NCI-H69 (cell line): ENCODE measurements at regions not wholly inside any gene's neighbourhood (a gene's known extent, or its start where the extent isn't known, plus 50 kb on each side); places are given as distances from the start of the nearest gene placed in this dataset.
A peak's percentile ranks its signal among the peaks of the same experiment; 100 is the strongest.

ENCODE experiments used
- DNase-seq: peaks from one replicate; lab custom pipeline; 2025; lab: John Stamatoyannopoulos, UW

GRCh38 chr2:107380912-107381311, 445.8 kb upstream of the RGPD4 start:
- no peak for DNase-seq

GRCh38 chr2:107383691-107384090, 443.0 kb upstream of the RGPD4 start:
- DNase-seq, result no peak

GRCh38 chr2:107384422-107384821, 442.3 kb upstream of the RGPD4 start:
- no peak for DNase-seq

- DNase-seq, result no peak
Observed at GRCh38 chr2:107385921-107386320, 440.8 kb upstream of the RGPD4 start.

DNA sequence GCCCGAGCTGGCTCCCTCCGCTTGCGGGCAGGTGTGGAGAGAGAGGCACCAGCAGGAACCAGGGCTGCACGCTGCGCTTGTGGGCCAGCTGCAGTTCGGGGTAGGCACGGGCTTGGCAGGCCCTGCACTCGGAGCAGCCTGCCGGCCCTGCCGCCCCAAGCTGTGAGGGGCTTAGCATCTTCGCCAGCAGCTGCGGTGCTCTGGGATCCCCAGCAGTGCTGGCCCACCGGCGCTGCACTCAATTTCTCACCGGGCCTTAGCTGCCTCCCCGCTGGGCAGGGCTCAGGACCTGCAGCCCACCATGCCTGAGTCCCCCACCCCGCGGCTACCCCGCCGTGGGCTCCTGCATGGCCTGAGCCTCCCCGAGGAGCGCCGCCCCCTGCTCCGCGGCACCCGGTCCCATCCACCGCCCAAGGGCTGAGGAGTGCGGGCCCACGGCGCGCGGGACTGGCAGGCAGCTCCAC, 434.4 kb upstream of the RGPD4 start:
- no peak for DNase-seq

DNA sequence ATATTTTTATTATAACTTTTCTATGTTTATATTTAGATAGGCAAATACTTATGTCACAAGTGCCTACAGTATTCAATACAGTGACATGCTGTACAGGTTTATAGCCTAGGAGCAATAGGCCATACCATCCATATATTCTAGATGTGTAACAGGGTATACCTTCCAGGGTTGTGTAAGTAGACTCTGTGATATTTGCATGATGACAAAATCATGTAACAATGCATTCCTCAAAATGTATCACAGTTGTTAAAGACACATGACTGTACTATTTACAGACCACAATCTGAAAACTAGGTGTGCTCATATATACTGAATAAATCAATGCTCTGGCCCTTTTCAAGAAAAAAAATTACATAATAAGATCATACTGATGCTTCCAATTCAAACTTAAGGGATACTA, 433.2 kb upstream of the RGPD4 start:
- no peak for DNase-seq

- DNase-seq, result no peak
Observed at GRCh38 chr2:107398683-107399082, 428.0 kb upstream of the RGPD4 start.

DNA sequence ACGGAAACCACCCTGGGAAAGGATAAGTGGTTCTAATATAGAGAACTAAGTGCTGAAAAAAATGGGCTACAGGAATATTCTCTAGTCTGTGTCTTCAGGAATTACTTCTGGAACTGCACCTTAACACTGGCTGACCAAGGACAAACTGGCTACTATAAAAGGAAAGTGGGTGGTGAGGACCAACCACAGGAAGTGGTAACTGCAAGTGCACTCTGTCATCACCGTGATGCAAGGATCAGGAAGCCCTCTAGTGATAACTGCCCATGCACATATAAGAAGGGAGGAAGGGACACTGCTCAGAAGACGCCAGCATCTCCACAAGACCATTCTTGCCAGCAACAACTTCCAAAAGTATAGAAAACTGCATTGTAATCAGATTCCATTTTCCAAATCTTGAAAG, 424.4 kb upstream of the RGPD4 start:
- no peak for DNase-seq

GRCh38 chr2:107405261-107405660, 421.4 kb upstream of the RGPD4 start:
- DNase-seq, result no peak

DNA sequence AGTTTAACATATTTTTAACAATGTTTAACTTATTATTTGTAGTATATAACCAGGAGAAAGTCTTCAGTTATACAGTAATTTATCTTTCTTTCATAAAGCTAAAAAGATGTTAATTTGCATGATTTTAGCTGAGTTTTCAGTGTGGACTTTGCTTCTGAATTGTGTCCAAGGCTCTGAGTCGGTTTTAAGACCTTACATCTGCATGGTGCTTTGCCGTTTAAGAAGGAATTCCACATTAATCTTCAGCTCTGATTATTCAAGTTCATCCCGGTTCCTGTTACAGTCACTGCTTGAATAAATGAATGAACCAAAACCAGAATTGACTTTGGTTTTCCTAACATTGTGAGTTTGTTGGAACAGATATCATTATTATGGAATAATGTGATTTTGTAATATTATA, 419.7 kb upstream of the RGPD4 start:
- DNase-seq, result no peak

DNA sequence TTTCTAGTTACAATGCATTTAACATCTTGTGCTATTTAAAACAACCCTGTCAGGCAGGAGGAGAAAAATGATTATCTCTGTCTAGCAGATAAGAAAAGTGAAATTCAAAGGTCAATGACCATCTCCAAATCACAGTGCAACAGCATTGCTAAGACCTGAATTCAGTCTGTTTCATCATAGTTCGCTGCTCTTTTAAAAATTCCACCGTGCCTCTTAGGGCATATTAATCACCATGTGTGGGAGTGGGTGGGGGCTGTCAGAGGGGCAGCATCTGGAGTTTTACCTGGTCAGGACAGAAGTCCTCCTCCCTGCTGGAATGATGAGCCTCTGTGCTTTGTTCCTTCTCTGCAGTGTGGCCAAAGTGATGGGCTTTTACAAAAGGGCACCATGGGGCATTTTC, 418.7 kb upstream of the RGPD4 start:
- no peak for DNase-seq

- peak; percentile 75 for DNase-seq
Observed at GRCh38 chr2:107411267-107411666, 415.4 kb upstream of the RGPD4 start.

DNA sequence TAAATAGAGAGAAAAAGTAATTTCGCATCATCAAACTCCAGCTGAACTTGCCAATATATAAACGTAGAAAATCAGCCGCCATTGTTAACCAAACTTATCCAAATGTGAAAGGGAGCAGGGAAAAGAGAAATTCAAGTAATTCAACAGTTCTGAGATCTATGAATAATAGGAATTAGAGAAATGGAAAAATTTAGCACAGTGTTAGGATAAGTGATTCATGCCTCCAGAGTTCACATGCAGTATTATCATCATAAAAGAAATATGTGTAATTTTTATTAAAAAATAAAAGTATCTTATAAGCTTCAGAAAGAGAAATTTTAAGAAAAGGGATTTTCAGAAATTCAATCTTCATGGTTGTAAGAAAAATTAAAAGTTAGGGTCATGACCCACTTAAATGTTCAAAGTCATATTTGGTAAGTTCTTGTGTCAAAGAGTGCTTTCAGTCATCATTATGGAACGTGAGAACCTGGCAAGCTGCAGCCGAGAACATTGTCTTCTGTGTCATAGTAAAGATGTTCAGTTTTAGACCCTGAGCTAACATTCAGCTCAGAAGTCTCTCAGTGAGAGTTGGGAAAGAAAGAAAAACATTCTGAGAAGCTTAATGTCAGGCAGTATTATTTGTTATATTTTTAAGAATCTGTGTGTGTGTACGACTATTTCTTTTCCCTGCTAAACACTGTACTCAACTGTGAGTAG, 414.3 kb upstream of the RGPD4 start:
- no peak for DNase-seq

DNA sequence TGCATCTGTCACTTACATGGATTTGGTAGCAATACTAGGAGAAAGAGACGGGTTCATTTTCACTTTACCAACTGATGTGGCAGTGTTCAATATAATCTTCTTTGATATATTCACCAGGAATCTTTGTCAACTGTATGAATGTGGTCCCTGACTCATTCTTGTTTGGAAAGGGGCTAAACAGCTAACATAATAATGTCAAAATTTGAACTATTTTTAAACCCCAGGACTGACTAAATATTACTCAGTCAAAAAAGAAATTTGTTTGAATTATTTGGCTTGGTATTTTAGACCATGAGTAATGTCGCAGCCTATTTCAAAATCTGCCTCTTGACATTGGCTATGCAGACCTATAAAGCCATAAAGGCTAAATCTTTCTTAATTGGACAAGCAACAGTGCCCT, 413.7 kb upstream of the RGPD4 start:
- no peak for DNase-seq

DNA sequence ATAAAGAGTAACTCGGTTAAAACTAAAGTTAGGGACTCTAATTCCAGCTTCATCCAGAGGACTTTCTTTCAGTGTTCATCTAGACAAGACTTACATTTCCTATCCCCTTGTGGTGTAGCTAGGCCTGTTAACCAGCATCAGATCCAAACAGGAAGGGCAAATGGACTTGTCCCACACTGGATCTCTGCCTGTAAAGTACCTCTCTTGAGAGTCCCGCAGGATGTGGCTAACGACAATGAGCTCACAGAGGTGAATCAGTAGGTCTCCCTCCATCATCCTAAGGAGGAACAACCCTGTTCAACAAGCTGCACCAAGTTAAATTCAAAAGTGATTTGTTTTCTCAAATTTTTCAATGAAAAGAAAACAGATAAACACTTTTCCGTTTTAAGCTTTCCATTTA, 412.3 kb upstream of the RGPD4 start:
- DNase-seq, result no peak

- no peak for DNase-seq
Observed at GRCh38 chr2:107418708-107419107, 408.0 kb upstream of the RGPD4 start.

DNA sequence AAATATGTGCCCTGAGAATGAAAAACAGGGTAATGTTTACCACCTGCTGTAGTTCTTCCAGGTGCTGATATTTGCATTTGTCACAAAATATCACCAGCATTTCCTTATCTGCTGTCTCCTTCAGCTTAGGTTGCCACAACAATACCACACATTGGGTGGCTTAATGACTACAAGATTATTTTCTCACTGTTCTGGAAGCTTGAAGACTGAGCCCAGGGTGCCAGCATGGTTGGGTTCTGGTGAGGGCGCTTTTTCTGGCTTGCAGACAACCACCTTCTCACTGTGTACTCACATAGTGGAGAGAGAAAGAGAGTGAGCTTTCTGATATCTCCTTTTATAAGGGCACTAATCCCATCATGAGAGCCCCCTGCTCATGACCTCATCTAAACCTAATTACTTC, 407.5 kb upstream of the RGPD4 start:
- DNase-seq, result no peak

DNA sequence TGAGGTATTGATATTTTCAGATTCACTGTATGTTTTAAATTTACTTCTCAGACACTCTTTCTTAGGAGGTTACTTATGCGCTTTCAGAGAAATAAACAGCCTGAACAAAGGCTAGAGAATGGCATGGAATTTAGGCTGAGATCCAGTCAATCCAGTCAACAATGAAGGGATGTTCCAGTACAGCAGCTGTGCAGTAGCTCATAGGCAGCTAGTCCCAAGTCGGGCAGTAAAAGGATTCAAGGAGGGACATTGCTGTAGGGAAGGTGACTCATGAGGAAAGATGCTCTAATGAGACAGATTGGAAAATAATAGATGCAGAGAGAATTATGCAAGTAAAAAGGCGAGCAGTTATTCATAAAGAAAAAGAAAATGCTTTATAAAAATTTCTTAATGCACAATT, 397.9 kb upstream of the RGPD4 start:
- no peak for DNase-seq

DNA sequence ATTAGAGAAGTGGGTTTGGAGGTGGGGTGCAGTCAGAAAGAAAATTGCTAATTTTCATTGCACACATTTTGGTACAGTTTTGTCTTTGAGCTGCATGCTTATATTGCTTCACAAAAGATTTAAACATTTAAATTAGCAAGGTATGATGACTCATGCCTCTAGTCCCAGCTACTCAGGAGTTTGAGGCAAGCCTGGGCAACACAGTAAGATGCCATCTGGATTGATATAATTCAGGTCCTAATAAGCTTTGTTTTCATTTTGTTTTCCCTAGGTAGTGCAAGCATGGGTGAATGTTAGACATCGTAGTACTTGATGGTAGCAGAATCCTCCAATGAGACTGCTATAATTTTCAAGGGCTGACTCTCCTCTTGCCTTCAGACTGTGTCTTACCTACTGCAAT, 396.7 kb upstream of the RGPD4 start:
- no peak for DNase-seq

DNA sequence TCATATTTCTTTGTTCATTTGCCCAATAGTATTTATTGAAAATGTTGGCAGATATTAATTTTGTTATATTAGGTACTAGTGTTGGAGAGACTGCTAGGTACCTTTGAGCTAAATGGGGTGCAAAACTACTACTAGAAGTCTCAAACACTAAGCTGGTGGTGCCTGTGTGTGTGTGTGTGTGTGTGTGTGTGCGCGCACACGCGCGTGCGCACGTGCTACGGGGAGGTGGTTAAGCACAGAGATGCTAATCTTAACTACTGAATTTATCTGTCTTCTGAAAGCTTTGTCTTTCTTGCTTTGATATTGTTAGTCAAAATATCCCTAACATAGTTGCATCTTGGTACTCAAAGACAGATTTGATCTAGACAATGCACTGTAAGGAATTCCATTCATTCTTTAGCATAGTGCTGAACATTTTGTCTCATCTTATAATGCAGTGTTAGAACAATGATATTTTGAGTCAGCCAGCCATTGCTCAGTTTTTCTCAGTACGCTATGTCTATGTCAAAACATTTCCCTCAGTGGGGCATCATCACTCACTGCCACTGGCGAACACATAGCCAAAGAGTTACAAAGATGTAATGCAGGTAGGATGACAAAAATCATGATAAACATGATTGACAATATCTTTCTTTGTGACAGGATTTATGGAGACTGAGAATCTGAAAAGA, 396.0 kb upstream of the RGPD4 start:
- DNase-seq, result no peak

DNA sequence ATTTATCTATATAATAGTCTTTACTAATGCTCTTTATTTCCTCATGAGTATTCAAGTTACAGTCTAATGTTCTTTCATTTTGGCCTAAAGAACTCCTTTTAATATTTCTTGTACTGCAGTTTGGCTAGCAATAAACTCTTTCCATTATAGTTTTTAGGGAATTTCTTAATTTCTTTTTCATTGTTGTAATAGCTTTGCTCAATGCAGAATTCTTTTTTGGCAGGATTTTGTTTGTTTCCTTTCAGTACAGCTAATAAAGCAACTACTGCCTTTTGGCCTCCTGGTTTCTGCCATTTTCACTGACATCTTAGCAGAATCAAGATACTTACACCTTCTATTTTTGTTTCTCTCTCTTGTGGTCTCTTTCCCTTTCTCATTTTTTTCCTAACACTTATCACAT, 390.4 kb upstream of the RGPD4 start:
- no peak for DNase-seq

DNA sequence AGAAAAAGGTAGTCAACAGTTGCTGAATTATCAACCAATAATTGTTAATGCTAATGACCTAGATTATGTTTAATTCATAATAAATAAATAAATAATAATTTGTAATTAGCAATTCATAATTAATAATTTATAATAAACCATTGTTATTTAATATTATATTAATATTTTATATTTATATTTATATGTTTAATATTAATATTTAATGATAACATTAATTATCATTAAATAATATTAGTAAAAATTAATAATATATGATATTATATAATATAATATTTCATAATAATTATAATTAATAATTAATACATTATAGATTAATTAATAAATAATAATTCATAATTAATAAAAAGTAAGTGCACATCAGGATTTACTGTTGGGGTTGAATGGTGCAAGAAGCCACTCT, 389.4 kb upstream of the RGPD4 start:
- DNase-seq, result no peak

GRCh38 chr2:107437807-107438206, 388.9 kb upstream of the RGPD4 start:
- no peak for DNase-seq

DNA sequence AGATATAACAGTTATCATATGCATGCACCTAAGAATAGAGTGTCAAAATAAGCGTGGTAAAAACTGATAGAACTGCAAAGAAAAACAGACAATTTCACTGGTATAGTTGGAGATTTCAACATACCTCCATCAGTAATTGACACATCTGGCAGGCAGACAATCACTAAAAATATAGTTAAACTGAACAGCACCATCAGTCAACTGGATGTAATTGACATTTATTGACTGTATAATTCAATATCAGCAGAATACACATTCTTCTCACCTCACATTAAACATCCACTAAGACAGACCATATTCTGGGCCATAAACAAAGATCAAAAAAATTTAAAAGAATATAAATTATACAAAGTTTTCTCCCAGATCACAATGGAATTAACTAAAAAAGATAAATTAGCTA, 378.5 kb upstream of the RGPD4 start:
- DNase-seq, result no peak
